ENCODE measurements at regions not wholly inside any gene's neighbourhood (a gene's known extent, or its start where the extent isn't known, plus 50 kb on each side); places are given as distances from the start of the nearest gene placed in this dataset.

DNA sequence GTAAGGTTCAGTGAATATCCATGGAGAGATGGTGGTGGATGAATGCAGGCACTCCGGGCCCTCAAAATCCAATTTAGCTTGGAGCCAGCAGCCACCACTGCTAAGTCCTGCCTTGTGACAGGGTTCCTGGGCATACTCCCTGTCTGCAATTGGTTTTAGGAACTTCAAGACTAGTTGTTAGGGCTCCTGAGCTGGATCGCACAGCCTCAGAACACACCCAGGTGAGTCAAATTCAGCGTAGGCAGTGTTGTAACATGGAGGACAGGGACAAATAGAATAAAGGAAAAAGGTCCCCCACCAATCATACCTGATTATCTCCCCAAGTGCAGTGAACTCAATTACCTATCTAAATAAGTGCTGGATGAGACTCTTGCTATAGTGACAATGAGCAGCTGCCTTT is 74.6 kb downstream of the PERP start:
- H3K36me3 ChIP-seq (ENCODE audit: control insufficient read depth in 2 of 2, extremely low read depth in 1 of 2, insufficient read depth in 2 of 2, low read length in 2 of 2) = no peaks in the 10 kb centered on the region
- dilution Hi-C loops (cut with MboI; ENCODE audit: extremely low pct_ligation_motif_present, low sequenced_read_pairs) = no loop called here
- no peak overlapping the region for H2AFZ ChIP-seq (ENCODE audit: control insufficient read depth, low read length)
- peak overlapping the region; percentile 82 for H3K9ac ChIP-seq (ENCODE audit: control insufficient read depth, extremely low read depth, insufficient read depth, low read length)
- peak overlapping the region; percentile 79 for H3K4me2 ChIP-seq (ENCODE audit: control insufficient read depth, extremely low read depth, insufficient read depth, low read depth, low read length)
- H3K9me3 ChIP-seq (ENCODE audit: control insufficient read depth, low read depth, low read length) = no peaks in the 10 kb centered on the region
- no peak for TF ChIP-seq EZH2 (IDR thresholded peaks at IDR 0.05; ENCODE audit: low read length)
- TF ChIP-seq, protein P1, sequence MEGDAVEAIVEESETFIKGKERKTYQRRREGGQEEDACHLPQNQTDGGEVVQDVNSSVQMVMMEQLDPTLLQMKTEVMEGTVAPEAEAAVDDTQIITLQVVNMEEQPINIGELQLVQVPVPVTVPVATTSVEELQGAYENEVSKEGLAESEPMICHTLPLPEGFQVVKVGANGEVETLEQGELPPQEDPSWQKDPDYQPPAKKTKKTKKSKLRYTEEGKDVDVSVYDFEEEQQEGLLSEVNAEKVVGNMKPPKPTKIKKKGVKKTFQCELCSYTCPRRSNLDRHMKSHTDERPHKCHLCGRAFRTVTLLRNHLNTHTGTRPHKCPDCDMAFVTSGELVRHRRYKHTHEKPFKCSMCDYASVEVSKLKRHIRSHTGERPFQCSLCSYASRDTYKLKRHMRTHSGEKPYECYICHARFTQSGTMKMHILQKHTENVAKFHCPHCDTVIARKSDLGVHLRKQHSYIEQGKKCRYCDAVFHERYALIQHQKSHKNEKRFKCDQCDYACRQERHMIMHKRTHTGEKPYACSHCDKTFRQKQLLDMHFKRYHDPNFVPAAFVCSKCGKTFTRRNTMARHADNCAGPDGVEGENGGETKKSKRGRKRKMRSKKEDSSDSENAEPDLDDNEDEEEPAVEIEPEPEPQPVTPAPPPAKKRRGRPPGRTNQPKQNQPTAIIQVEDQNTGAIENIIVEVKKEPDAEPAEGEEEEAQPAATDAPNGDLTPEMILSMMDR (optimal IDR thresholded peaks at IDR 0.05 in 1 of 3, IDR thresholded peaks at IDR 0.05 in 1 of 3, conservative IDR thresholded peaks at IDR 0.05 in 1 of 3; ENCODE audit: extremely low read depth in 1 of 3, insufficient read depth in 2 of 3, low read length in 3 of 3) = no peak
- peaks cover 84% of the 10 kb centered on the region for H3K4me1 ChIP-seq (ENCODE audit: control insufficient read depth, extremely low read depth, insufficient read depth, low read length)
- no peaks in the 10 kb centered on the region for H3K79me2 ChIP-seq (ENCODE audit: control insufficient read depth, insufficient read depth, low read length)
- H3K4me3 ChIP-seq (ENCODE audit: control insufficient read depth in 2 of 3, extremely low read depth in 1 of 3, insufficient read depth in 2 of 3, low read depth in 1 of 3, low read length in 3 of 3) = peak overlapping the region in 2 of 3 experiments; percentile 31 to 37
- H3K27ac ChIP-seq (ENCODE audit: control insufficient read depth, insufficient read depth, low read length) = peak overlapping the region; percentile 98
- H3K9me1 ChIP-seq (ENCODE audit: control insufficient read depth, extremely low read depth, insufficient read depth, low read length) = no peaks in the 10 kb centered on the region
- no peaks in the 10 kb centered on the region for H3K27me3 ChIP-seq (ENCODE audit: control insufficient read depth, extremely low read depth, insufficient read depth, low read length)
- FAIRE-seq (peak; percentile 23), DNase-seq (ENCODE audit: low read depth, low spot score) (no peak)
- H4K20me1 ChIP-seq (ENCODE audit: control insufficient read depth, extremely low read depth, insufficient read depth, low read length) = no peaks in the 10 kb centered on the region

DNA sequence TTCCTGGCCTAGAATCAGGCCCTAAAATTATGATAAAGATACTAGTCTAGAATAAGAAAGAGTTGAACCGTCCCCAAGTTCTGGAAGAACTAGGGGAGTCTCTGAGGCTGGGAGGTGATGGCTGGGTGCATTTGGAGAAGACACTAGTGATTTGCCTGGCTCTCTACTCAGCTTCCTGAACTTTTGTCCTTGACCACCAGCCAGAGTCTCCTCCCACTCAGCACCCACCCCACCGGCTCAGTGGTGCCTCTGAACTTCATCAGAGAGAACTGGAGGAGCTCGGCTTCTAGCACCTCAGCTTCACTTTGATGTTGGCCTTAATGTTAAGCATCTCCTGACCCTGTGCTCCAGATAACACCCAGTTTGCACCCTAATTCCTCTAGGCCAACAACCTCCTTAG is 73.0 kb downstream of the PERP start:
- Histone ChIP-seq H3K9me1 (ENCODE audit: control insufficient read depth, extremely low read depth, insufficient read depth, low read length) (no peaks in the 10 kb centered on the region), H3K4me2 (ENCODE audit: control insufficient read depth, extremely low read depth, insufficient read depth, low read depth, low read length) (no peak overlapping the region), H3K4me1 (ENCODE audit: control insufficient read depth, extremely low read depth, insufficient read depth, low read length) (peaks cover 76% of the 10 kb centered on the region), H3K27ac (ENCODE audit: control insufficient read depth, insufficient read depth, low read length) (peak overlapping the region; percentile 98), H3K79me2 (ENCODE audit: control insufficient read depth, insufficient read depth, low read length) (no peaks in the 10 kb centered on the region), H3K4me3 (ENCODE audit: control insufficient read depth in 2 of 3, extremely low read depth in 1 of 3, insufficient read depth in 2 of 3, low read depth in 1 of 3, low read length in 3 of 3) (no peak overlapping the region), H3K9ac (ENCODE audit: control insufficient read depth, extremely low read depth, insufficient read depth, low read length) (peak overlapping the region; percentile 24), H4K20me1 (ENCODE audit: control insufficient read depth, extremely low read depth, insufficient read depth, low read length) (no peaks in the 10 kb centered on the region), H2AFZ (ENCODE audit: control insufficient read depth, low read length) (no peak overlapping the region), H3K9me3 (ENCODE audit: control insufficient read depth, low read depth, low read length) (no peaks in the 10 kb centered on the region), H3K36me3 (ENCODE audit: control insufficient read depth in 2 of 2, extremely low read depth in 1 of 2, insufficient read depth in 2 of 2, low read length in 2 of 2) (no peaks in the 10 kb centered on the region), H3K27me3 (ENCODE audit: control insufficient read depth, extremely low read depth, insufficient read depth, low read length) (no peaks in the 10 kb centered on the region)
- DNase-seq (ENCODE audit: low read depth, low spot score) (no peak), FAIRE-seq (peak; percentile 49)
- TF ChIP-seq, protein P1 (optimal IDR thresholded peaks at IDR 0.05 in 1 of 3, IDR thresholded peaks at IDR 0.05 in 1 of 3, conservative IDR thresholded peaks at IDR 0.05 in 1 of 3; ENCODE audit: extremely low read depth in 1 of 3, insufficient read depth in 2 of 3, low read length in 3 of 3) = no peak
- no peak for TF ChIP-seq EZH2 (IDR thresholded peaks at IDR 0.05; ENCODE audit: low read length)
- dilution Hi-C loops (cut with MboI; ENCODE audit: extremely low pct_ligation_motif_present, low sequenced_read_pairs) = no loop called here
